SKM-1 (cell line): ENCODE measurements at regions not wholly inside any gene's neighbourhood (a gene's known extent, or its start where the extent isn't known, plus 50 kb on each side); places are given as distances from the start of the nearest gene placed in this dataset.

Experiments used
- DNase-seq: peaks from one replicate; lab custom pipeline; 2025; ENCODE audit not compliant: unreplicated experiment; lab: John Stamatoyannopoulos, UW

DNA sequence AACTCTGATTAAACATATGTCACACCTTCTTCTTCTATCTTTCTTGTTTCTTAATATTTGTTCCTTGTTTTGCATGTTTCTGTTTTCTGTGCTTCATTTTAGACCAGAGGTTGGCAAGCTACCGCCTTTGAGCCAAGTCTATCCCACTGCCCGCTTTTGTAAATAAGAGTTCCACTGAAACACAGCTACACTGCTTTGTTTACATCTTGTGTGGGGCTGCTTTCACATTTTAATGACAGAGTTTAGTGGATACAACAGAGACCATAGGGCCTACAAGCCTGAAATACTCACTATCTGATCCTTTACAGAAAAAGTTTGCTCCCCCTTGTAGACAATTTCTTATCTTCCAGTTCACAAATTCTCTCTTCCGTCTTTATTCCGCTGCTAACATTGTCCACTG, 109.4 kb upstream of the SPACA1 start:
- DNase-seq: no peak

DNA sequence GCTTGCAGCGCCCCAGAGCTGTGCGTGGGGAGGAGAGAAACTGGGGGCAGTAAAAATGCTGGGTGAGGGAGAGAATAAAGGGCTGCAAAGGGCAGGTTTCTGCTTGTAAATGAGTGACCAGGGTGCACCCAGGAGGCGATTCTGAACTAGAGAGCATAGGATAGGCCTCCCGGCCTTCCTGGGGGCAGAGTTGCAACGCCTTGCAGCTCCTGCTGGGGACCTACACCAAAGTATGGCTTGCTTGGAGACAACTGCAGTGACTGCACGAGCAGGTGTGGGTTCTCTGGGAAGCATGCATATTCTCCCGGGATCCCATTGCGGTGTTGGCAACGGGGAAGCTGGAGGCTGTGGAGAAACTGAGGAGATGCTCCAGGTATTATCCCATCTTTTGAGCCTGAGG, 111.6 kb upstream of the SPACA1 start:
- DNase-seq: no peak

DNA sequence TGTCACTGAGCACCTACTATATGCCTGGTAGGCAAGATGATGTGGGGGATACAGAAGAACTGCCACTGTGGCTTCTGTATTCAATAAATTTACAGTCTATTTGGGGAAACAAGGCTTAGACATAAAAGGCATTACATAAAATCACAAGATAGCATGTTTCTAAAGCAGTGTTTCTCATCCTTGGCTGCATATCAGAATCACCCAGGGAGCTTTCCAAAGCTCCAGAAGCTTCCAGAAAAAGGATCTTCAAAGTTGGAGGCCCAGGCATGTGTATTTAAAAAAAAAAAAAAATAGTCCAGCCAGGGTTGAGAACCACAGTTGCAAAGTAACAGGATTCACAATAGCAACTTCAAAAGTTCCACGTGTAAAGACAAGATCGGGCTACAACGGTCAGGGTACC, 112.4 kb upstream of the SPACA1 start:
- no peak for DNase-seq

DNA sequence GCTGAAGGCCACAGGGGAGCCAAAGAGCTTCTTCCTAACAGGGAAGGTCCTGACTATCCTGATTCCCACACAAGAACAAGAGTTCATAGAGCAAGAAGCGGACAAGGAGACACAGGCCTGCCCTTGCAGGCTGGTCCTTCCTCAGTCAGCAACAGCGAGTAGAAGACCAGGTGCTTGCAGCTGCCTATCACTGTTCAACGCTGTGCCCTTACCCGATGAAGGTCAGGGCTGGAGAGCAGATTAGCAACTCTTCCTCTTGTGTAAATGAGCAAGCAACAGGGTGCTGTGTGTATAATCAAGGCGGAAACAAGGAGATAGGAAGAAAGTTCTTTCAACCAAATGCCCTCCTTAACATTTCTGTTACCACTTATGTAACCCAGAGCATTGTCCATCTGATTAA, 115.3 kb upstream of the SPACA1 start:
- no peak for DNase-seq

DNA sequence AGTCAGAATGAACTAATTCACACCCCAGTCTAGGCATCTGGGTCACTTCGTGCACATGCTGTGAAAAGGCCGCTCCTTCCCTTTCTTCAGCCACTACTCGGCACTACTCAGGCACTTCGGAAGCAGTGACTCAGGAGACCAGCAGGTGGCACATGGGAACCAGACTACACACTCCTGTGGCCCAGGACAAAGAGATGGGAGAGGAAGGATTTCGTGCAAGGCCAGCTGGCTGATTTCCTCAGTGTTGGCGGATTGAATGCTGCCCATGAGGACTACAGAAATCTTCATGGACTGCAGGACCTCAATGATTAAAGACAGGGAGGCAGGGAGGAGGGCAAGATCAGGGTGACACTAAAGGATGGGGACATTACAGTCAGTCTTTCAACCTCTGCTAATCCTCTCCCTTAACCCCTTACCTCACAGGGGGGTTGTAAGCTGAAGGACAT, 117.8 kb upstream of the SPACA1 start:
- peak; percentile 80 for DNase-seq

DNA sequence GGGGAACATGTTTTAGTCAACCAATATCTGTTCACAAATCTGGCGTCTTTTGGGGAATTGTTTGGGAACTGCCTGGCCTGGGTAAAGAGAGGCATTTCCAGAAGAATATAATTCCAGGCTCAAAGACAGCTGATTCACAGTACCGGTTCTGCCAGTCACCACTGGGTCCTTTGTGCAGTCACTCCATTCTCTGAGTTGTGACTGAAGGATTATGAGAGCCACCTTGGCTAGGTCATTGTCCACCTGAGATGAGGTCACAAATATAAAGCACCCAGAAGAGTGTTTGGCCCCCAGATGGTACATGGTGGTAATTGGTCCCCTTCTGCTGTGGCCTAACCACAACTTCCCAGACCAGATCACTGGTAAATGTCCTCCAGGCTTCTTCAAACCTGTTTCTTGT, 121.0 kb upstream of the SPACA1 start:
- no peak for DNase-seq

DNA sequence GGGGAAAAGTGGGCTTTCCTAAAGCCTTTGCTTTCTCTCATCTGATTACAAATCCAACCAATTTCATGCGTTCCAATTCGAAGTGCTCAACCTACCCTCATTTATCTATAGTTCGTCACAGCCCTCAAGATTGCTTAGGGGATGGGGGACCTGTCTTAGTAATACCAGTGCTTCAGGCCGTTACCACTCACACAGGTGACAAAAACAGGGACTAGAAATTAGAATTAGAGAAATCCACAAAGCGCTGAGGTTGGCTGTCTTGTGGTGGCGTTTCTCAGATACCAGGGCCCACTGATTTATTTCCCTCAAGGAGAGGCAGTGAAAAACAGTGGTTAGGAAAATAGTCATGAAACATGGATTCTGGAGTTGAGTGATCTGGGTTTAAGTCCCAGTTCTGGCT, 121.6 kb upstream of the SPACA1 start:
- no peak for DNase-seq

DNA sequence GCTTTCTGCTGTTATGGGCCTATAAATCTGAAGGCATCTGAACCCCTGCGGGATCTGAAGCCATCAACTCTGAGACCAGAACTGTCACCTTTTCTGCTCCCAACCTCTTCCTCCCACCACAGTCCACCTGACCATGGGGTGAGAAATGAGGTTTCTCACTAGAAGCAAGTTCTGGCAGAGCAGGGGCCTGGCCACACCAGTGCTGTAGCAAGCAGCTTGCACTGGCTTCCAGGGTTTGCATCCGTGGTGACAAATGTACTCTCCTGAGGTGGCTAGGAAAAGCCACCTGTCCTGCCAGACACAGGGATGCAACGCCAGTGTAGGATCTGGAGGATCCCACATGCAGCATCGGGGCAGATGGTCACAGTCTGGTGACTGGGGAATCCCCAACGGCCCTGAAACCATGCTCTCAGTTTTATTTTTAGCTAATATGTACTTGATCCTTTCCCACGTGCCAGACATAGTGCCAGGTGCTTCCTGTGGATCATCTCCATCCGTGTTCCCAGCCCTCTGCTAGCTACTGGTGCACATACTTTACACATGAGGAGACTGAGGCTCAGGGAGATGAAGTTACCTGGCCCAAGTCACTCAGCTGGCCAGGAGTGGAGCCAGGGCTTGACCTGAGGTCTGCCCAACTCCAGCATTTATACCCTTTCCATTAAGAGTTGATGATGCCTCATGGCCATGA, 122.1 kb upstream of the SPACA1 start:
- no peak for DNase-seq

DNA sequence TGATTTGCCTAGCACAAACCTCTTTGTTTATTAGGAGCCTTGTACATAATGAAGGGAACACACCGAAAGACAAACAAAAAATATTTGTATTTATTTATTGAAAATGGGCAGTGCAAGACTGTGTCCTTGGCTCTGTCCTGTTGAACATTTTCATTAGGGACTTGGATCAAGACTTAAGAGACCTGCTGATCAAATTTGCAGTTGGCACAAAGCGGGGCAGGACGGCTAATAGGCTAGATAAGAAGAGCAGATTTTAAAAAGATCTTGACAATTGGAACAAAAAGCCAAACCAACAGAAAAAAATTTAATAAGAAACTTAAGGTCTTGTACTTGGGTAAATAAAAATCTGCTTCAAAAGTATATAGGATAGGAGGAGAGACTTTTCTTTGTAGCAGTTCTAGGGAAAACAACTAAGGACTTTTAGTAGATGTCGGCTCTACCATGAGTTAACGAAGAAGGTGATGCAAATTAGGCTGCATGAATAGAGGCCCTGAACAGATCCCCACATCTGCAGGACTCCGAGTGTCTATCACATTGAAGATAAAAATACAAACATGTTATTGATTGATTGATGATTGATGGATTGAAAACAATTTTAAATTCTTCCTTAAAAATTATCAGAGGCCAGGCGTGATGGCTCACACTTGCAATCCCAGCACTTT, 124.1 kb upstream of the SPACA1 start:
- no peak for DNase-seq

DNA sequence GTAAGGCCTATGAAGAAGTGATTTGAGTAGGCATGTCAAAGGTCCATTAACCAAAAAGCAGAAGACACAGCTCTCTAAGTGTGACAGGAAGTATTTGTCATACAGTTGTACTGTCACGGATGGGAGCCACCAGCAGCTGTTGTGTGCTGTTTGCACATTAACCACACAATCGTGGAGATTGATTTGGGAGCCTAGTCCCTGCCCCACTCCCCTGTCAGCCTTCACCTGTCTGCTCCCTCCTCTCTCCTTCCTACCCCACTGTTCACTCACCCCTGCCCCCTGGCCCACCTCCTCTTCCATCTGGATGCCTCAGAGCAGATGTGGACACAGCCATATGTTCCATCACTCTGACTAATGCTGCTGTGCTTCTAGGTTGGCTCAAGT, 124.7 kb upstream of the SPACA1 start:
- no peak for DNase-seq

DNA sequence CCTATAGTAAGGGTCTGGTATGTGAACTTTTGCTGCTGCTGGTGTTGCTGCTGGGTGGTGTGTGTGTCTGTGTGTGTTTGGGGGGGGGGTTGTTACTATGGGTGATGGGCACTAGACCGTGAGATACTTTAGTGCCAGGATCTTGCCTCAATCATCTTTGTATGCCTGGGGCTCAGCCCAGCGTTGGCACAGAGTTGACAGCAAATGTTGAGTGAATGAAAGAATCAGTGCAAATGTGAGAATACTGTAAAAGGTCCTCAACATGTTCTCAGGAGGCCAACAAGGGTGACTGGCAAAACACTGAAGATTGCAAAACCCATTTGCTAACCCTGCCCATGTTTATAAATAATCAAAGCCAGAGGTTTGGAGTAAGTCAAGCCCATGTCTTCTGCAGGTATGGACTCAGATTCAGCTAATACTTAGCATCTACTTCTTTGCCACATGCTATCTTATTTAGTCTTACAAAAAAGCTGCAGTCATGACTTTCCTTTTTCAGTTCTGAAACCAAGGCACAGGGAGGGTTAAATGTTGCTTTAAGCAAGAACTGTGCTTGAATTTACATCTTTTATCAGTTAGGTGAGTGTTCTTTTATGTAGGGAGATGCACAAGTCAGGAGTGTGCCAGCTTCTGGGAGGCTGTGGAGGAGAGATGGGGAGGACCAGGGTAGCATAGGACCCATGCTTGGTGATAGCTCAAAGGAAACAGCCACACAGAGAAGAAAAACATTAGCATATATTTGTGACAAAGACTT, 125.3 kb upstream of the SPACA1 start:
- DNase-seq: no peak

DNA sequence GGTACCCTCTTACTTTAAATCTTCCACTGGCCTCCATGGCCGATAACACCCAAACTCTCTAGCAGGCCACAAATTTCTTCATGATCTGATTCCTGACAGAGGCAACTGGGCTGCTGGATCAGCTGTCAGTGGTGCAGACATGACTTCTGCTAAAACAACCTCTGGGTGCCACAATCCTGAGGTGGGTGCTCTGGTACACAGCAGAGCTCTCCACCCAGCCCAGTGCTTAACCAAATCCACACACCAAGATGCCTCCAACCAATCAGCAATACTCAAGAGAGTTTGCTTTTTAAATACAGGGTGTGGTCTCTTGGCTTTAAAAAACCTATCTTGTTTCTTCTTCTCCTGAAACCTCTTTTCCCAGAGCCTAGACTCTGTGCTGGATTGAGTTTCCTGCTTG, 126.6 kb upstream of the SPACA1 start:
- no peak for DNase-seq

DNA sequence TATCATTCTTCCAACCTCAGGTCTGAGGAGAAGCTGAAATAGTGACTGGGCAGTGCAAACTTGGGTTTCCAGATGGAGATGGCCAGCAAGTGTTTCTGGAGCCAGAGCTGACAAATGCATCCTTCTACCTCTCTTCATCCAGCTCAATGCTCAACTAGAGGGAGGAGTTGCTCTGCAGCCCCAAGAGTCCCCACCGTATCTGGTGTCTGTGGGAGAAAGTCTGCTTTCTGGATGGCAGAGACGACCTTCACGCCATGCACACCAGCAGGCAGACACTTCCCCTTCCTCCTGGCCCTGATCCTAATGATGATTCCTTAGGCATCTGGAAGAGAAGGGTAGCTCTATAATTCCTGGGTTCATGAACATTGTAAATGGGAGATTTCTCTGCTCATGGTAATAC, 127.4 kb upstream of the SPACA1 start:
- no peak for DNase-seq

DNA sequence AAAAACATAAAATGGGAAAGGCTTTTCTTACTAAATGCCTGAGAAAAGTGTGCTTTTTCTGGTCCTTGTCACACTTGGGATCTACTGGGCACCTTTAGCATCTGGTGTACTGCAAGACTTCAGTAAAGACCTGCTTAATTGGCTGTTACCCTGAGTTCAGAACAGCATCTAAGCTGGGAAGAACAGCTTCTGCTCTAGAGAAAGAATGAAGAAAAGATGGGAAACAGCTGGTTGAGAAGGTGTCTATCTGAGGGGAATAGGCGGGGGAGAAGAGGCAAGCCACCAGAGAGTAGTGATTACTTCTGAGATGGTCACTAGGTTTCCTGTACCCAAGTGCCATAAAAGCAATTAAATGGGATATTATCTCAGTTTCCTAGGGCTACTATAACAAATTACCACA, 128.2 kb upstream of the SPACA1 start:
- DNase-seq: no peak

DNA sequence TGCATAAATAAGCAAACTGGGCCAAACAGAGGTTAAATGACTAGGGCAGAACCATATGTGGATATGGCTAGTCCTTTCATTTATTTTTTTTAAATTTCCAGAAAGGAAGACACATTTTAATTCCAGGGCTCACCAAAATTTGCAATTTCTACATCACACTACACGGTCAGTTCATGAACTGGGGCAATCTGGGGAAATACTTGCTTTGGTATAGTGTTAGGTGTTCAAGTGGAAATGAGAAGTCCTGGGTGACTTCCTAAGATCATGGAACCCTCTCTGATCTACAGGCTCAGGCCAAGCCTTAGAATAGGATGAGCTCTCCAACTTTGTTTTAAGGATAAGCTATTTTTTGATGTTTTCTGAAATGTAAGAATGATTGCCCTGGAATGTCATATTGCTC, 128.6 kb upstream of the SPACA1 start:
- DNase-seq: no peak

DNA sequence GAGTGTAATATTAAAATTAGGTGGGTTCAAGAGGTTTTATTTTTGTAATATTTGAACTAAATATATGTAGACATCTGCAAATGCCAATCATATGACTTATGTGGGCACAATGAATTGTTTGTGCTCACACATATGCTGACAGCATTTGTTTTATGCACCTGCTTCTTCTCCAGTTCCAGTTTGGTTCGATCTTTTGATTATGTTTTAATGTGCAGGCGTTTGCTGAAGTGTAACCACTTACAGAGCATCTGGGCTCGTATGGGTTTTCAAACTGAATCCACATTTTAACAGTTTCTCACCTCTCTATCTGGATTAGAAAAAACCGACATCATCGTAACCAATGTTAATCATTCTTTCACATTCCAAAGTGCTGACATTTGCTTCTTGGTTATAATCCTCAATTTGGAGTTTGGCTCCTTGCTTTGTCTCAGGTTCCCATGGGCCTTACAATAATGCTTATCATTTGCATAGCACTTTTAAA, 129.1 kb upstream of the SPACA1 start:
- no peak for DNase-seq

DNA sequence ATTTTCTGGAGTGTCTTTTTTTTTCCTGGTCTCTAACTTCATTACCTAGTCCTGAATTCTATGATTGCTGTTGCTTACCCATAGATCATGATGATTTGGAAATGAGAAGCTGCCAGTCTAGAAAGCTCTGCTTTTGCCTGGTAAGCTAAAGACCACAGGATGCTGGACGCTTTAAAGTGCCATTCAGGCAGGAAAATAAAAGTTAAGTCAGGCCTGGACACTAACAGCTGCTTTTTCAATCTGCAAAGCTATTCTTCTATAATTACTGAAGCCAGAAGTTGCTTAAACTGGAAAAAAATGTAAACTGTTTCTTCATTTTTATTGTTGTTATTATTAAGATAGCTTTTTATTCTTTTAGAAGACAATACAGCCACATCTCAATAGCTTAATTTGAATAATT, 129.8 kb upstream of the SPACA1 start:
- DNase-seq: no peak

DNA sequence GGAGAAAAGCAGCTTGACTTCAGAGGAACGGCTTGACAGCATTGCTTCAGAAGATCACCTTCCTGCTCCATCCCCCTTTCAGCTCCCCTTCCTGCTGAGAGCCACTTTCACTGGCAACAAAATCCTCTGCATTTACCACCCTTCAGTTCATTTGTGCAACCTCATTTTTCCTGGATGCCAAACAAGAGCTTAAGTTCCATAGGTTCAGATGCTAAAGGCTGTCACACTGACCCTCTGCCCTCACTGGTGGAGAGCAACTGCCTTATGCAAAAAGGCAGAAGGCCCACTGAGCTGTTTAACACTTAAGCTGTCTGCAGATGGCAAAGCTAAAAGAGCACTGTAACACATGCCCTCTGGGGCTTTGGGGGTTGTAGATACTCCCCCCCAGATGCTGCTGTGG, 131.2 kb upstream of the SPACA1 start:
- DNase-seq: no peak

DNA sequence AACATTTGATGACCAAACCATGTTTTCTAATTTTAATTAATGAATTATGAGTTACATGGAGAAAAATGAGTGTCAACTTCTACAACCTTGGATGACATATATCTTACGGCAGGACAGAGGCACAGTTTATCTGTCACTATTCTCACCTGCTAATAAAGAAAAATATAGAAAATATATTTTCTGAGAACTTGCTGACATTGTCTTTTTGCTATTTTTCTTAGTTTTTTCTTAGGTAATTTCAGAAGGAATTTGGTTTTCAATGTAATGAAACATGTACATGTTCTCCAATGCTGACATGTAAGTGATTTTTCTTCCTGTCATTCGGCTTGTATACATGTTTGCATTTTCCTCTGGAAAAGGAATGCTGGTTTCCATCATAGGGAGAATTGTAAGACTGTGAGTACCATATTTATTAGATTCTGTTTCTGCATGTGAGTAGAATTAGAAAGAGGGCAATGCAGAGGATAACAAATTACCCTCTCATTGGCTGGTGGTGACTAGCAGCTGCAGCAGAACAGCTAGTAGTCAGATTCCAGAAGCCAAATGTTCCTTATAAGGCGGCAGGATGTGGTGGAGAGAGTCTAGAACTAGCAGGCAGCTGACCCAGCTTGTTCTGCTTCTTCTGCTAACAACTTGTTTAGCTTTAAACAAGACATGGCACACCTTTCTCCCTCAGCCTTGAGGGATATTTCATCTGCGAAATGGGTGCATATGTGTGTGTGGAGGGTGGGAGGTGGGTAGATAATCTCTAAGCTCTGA, 132.8 kb upstream of the SPACA1 start:
- no peak for DNase-seq

DNA sequence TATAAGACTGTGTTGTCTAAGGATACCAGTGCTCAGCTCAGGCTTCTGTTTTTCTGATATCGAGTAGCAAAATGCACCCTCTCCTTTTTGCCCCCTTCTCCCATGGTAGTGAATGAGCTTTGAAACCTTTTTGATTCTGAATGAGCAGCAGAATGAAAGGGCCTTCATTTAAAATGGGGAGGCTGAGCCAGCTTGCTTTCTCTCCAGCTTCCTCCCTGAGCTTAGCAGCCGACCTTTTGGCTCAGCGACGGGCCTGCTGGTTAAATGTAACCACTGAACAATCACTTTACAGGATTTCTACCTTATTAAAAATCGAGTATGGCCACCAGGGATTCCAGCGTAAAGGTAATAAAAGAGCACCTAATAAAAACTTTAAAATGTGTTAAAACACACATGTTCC, 133.7 kb upstream of the SPACA1 start:
- no peak for DNase-seq

DNA sequence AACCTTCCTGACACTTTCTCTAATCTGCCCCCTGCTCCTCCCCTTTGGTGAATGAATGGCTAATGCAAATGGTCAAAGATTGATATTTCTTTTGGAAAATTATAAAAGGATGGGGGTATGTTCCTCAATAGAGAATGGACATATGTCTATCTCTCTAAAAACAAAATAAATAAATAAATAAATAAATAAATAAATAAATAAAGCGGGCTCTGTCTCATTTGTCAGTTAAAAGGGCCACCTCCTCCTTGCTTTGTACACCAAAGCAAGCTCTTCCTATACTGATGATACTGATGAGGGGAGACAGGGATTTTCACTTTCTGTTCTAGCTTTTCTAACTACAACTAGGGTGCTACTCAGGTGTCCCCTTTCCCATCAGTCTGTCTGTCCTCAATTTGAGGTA, 135.5 kb upstream of the SPACA1 start:
- DNase-seq: no peak

DNA sequence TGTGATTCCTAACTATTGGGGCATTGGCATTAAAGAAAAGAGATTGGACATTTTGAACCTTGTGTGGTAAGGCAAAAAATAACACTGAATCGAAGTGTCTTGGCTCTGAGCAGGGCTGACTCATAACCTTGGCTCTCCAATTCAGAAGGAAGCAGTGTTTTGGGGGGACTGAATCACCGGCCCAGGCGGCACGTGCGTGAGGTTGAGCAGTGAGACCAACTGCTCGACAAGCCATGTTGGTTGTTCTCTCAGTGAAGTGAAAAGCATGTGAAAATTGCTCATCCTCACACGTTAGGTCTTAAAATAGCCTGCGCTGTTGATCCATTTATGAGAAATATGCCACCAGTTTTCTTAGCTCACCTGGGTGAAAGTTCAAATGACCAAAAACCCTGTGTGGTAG, 137.8 kb upstream of the SPACA1 start:
- no peak for DNase-seq
